ENCODE measurements at regions not wholly inside any gene's neighbourhood (a gene's known extent, or its start where the extent isn't known, plus 50 kb on each side); places are given as distances from the start of the nearest gene placed in this dataset.

DNA sequence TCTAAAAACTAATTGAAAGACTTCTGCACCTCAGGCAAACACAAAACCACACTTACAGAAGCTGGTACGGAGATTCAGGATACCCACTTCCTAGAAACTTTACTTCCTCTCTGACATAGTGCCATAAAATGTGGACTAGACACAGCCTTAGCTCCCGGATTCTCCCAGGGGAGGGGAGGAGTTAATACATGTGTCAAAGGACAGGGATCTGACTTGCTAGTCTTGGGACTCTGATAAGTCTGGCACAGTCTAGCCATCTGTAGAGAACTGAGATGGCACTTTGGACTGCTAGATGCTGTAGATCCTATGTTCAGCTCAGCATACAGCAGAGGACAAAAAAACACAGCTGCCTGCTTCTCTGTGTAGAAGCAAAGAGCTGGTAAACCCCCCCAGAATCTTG lies 769.8 kb upstream of the MIR17HG start:
- H3K4me1 ChIP-seq: no peaks in the 10 kb centered on the region
- intact Hi-C loops (cut with DNase I): no loop called here
- H3K9me3 ChIP-seq: no peaks in the 10 kb centered on the region
- TF ChIP-seq POLR2A (IDR thresholded peaks at IDR 0.05): no peak
- DNase-seq (no peak), ATAC-seq (no peak)
- H3K36me3 ChIP-seq: no peaks in the 10 kb centered on the region
- no peaks in the 10 kb centered on the region for H3K27me3 ChIP-seq
- no peak overlapping the region for H3K27ac ChIP-seq
- no peak overlapping the region for H3K4me3 ChIP-seq
- 10% methylated on average over 2 of the region's 2 CpGs for WGBS (ENCODE audit: insufficient coverage, low coverage, low lambda C conversion rate, missing lambda C conversion rate)

DNA sequence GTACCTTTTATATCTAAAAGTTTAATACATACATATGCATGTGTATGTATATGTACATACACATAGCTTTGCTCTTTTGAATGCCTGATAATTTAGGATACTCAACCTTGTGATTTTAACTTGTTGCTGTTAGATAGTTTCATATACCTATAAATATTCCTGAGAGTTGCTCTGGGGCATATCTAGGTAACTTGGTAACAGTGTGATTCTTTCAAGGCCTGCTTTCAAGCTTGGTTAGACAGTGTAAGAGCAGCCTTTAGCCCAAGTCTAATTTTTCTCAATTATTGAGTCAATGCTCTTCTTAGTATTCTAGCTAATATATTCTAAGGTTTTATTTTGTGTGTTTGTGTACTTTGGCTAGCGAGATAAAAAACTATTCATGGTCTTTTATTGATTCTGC lies 762.1 kb upstream of the MIR17HG start:
- Histone ChIP-seq H3K9me3 (no peaks in the 10 kb centered on the region), H3K4me1 (no peaks in the 10 kb centered on the region), H3K36me3 (no peaks in the 10 kb centered on the region), H3K27me3 (no peaks in the 10 kb centered on the region), H3K27ac (no peak overlapping the region), H3K4me3 (no peak overlapping the region)
- TF ChIP-seq, protein P1, sequence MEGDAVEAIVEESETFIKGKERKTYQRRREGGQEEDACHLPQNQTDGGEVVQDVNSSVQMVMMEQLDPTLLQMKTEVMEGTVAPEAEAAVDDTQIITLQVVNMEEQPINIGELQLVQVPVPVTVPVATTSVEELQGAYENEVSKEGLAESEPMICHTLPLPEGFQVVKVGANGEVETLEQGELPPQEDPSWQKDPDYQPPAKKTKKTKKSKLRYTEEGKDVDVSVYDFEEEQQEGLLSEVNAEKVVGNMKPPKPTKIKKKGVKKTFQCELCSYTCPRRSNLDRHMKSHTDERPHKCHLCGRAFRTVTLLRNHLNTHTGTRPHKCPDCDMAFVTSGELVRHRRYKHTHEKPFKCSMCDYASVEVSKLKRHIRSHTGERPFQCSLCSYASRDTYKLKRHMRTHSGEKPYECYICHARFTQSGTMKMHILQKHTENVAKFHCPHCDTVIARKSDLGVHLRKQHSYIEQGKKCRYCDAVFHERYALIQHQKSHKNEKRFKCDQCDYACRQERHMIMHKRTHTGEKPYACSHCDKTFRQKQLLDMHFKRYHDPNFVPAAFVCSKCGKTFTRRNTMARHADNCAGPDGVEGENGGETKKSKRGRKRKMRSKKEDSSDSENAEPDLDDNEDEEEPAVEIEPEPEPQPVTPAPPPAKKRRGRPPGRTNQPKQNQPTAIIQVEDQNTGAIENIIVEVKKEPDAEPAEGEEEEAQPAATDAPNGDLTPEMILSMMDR (IDR thresholded peaks at IDR 0.05): no peak
- TF ChIP-seq POLR2A (IDR thresholded peaks at IDR 0.05): no peak
- 52% methylated on average over 1 of the region's 1 CpG for WGBS (ENCODE audit: insufficient coverage, low coverage, low lambda C conversion rate, missing lambda C conversion rate)
- DNase-seq (no peak), ATAC-seq (no peak)
- intact Hi-C loops (cut with DNase I): no loop called here

DNA sequence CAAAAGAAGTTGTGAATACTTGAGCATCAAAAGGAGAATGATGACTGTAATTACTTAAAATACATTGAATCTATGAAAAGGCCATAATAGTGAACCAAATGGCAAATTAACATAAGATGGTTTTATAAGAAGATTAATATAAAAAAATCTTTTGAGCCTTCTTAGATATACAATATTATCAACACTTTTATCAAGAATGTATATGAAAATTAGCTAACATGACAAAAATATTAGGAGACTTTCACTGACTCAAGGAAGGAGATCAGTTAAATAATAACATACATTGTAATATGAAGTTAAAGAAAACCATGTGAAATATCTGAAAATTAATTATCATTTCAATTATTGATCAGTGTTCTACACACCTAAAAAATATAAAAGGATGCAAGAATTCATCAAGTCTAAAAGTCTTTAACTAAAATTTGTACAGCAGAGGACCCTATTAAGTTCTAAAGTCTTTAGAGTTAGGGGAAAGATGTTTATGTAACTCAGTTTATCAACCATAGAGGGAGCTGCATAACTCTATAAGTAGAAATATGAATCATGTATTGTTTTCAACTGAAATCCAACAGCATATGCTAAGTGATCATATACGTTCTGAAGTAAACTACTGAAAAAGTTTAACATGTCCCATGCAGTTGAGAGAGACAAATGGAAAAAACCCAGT lies 756.1 kb upstream of the MIR17HG start:
- no peaks in the 10 kb centered on the region for H3K9me3 ChIP-seq
- H3K27ac ChIP-seq: no peak overlapping the region
- ATAC-seq (no peak), DNase-seq (no peak)
- 52% methylated on average over 1 of the region's 1 CpG for WGBS (ENCODE audit: insufficient coverage, low coverage, low lambda C conversion rate, missing lambda C conversion rate)
- H3K4me1 ChIP-seq: no peaks in the 10 kb centered on the region
- no peak for TF ChIP-seq POLR2A (IDR thresholded peaks at IDR 0.05)
- TF ChIP-seq, protein P1 (IDR thresholded peaks at IDR 0.05): no peak
- intact Hi-C loops (cut with DNase I): no loop called here
- H3K27me3 ChIP-seq: no peaks in the 10 kb centered on the region
- H3K36me3 ChIP-seq: no peaks in the 10 kb centered on the region
- no peak overlapping the region for H3K4me3 ChIP-seq

DNA sequence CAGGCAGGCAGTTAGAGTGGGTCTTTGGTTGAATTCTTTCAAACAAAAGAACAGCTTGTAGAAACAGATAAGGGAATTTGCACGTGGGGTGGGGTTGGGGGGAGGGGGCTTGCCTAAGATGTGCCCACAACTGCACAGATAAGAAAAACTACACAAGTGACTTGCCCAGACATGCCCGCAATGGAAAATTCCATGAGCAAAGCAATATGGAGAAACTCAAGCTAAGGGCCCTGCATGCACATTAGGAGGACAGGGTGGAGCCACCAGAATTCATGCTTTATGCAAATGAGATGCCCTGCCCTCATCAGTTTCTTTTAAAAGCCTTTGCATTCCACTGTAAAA lies 755.6 kb upstream of the MIR17HG start:
- no peaks in the 10 kb centered on the region for H3K4me1 ChIP-seq
- no peaks in the 10 kb centered on the region for H3K9me3 ChIP-seq
- intact Hi-C loops (cut with DNase I): no loop called here
- WGBS (ENCODE audit: insufficient coverage, low coverage, low lambda C conversion rate, missing lambda C conversion rate): 59% methylated on average over 2 of the region's 2 CpGs
- DNase-seq: no peak
- TF ChIP-seq, protein P1 (IDR thresholded peaks at IDR 0.05): no peak
- TF ChIP-seq POLR2A (IDR thresholded peaks at IDR 0.05): no peak
- no peak overlapping the region for H3K27ac ChIP-seq
- ATAC-seq: no peak
- H3K4me3 ChIP-seq: no peak overlapping the region
- H3K27me3 ChIP-seq: no peaks in the 10 kb centered on the region
- no peaks in the 10 kb centered on the region for H3K36me3 ChIP-seq

DNA sequence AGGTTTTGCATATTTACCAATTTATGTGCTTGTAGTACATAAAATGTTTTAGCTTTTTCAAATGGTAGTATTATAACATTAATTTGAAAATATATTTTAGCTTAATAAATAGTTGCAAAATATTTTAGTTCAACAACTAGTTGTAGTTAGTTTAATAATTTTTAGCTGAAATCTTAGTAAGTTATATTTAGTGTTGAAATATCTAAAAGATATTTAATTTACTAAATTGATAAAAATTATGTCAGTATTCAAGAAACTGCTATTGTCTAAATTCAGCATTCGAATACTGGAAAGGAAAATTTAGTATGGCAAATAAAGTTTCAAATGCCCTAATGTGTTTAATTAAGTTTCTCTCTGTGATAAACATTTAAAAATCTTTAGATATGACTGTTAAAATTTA lies 754.5 kb upstream of the MIR17HG start:
- no peaks in the 10 kb centered on the region for H3K36me3 ChIP-seq
- DNase-seq (no peak), ATAC-seq (no peak)
- H3K27me3 ChIP-seq: no peaks in the 10 kb centered on the region
- H3K4me3 ChIP-seq: no peak overlapping the region
- 66% methylated on average over 1 of the region's 1 CpG for WGBS (ENCODE audit: insufficient coverage, low coverage, low lambda C conversion rate, missing lambda C conversion rate)
- no peak for TF ChIP-seq POLR2A (IDR thresholded peaks at IDR 0.05)
- TF ChIP-seq, protein P1 (IDR thresholded peaks at IDR 0.05): no peak
- intact Hi-C loops (cut with DNase I): no loop called here
- H3K4me1 ChIP-seq: no peaks in the 10 kb centered on the region
- H3K27ac ChIP-seq: no peak overlapping the region
- no peaks in the 10 kb centered on the region for H3K9me3 ChIP-seq
